Fibroblast of lung (primary cell): ENCODE measurements at regions not wholly inside any gene's neighbourhood (a gene's known extent, or its start where the extent isn't known, plus 50 kb on each side); places are given as distances from the start of the nearest gene placed in this dataset.
"Not testable (repeated sequence)": the region's sequence is repeated elsewhere in the genome, so short reads cannot be mapped to it uniquely, and the experiment has no call there.

Source experiments
- DNase-seq, 2 donors: peaks; one replicate each; pipeline versions ENCODE4 v3.0.0 to v3.0.0-alpha.2; 2010; ENCODE audit warnings: low read depth in 2 of 2
- H2AFZ ChIP-seq: 2 replicates; pipeline ENCODE4 v1.5.1; 2012; ENCODE audit warnings: low read length, control low read depth, inconsistent platforms
- H3K27ac ChIP-seq: 2 replicates; pipeline ENCODE4 v1.5.1; 2011; ENCODE audit warnings: low read length, control low read depth; ENCODE audit not compliant: insufficient read depth
- H3K27me3 ChIP-seq: 2 replicates; pipeline ENCODE4 v1.5.1; 2011; ENCODE audit warnings: mild to moderate bottlenecking, low read length; ENCODE audit not compliant: control insufficient read depth, insufficient read depth
- H3K36me3 ChIP-seq: 2 replicates; pipeline ENCODE4 v1.5.1; 2011; ENCODE audit warnings: low read length; ENCODE audit not compliant: control insufficient read depth, insufficient read depth
- H3K4me1 ChIP-seq: 2 replicates; pipeline ENCODE4 v1.5.1; 2011; ENCODE audit warnings: low read length; ENCODE audit not compliant: control insufficient read depth, insufficient read depth; ENCODE audit errors: extremely low read depth
- H3K4me2 ChIP-seq: 2 replicates; pipeline ENCODE4 v1.5.1; 2011; ENCODE audit warnings: low read length, control low read depth; ENCODE audit not compliant: insufficient read depth; ENCODE audit errors: extremely low read depth
- H3K4me3 ChIP-seq, 4 experiments: fragments of 200-600 bp in 1 of 4; sonication (generic) in 1 of 4; replicated peaks in 1 of 4; 2 replicates each; pipeline ENCODE4 v1.5.1; 2011 to 2016; ENCODE audit warnings: low read length in 4 of 4, low read depth in 3 of 4, mild to moderate bottlenecking in 3 of 4, control low read depth in 2 of 4, inconsistent platforms in 1 of 4, mixed read lengths in 1 of 4; ENCODE audit not compliant: insufficient read depth in 1 of 4; ENCODE audit errors: control extremely low read depth in 1 of 4
- H3K79me2 ChIP-seq: 2 replicates; pipeline ENCODE4 v1.5.1; 2012; ENCODE audit warnings: mild to moderate bottlenecking, low read length, inconsistent platforms; ENCODE audit not compliant: control insufficient read depth, insufficient read depth
- H3K9ac ChIP-seq: 2 replicates; pipeline ENCODE4 v1.5.1; 2011; ENCODE audit warnings: mild to moderate bottlenecking, low read length, control low read depth; ENCODE audit not compliant: insufficient read depth
- H3K9me3 ChIP-seq: 2 replicates; pipeline ENCODE4 v1.5.1; 2012; ENCODE audit warnings: low read depth, low read length; ENCODE audit not compliant: control insufficient read depth, insufficient read depth
- H4K20me1 ChIP-seq: 2 replicates; pipeline ENCODE4 v1.5.1; 2011; ENCODE audit warnings: low read length; ENCODE audit not compliant: control insufficient read depth, insufficient read depth; ENCODE audit errors: extremely low read depth
- CTCF ChIP-seq, 2 donors: IDR thresholded peaks in 1 of 2; conservative IDR thresholded peaks in 1 of 2; 1 replicate in 1 of 2; 2 replicates in 1 of 2; pipeline ENCODE4 v1.5.1; 2011 to 2012; ENCODE audit warnings: low read length in 2 of 2, control low read depth in 1 of 2, inconsistent platforms in 1 of 2, low read depth in 1 of 2, mild to moderate bottlenecking in 1 of 2
- EZH2 ChIP-seq: IDR thresholded peaks from 2 replicates; pipeline ENCODE4 v1.5.1; 2012; ENCODE audit warnings: low read length, control low read depth, mild to moderate bottlenecking; ENCODE audit errors: missing control alignments

DNA sequence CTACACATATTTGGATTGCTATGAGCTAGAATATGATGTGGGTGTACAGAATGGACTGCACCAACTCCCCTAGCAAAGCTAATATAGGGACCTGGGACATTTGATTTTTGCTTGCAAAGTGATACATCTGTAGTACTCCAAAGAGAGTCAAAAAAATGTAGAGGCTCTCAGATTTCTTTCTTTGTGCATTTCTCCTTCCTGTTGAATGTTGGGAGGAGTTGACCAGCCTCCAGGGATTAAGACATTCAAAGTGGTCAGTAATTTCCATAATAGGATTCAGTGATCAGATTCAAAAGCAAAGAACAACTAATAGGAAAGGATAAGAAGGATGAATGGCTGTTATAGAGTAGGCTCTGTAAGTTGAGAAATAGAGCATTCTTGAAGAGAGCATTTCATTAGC, 934.9 kb downstream of the KCNJ2 start:
- Histone ChIP-seq H3K4me2 (no peak overlapping the region), H4K20me1 (no peaks in the 10 kb centered on the region), H3K4me1 (no peaks in the 10 kb centered on the region), H3K36me3 (no peaks in the 10 kb centered on the region), H3K27me3 (no peaks in the 10 kb centered on the region), H3K4me3 (no peak overlapping the region), H3K79me2 (no peaks in the 10 kb centered on the region), H2AFZ (no peak overlapping the region), H3K27ac (no peak overlapping the region), H3K9me3 (no peaks in the 10 kb centered on the region), H3K9ac (no peak overlapping the region)
- DNase-seq = no peak
- TF ChIP-seq EZH2 (no peak), CTCF (conservative IDR thresholded peaks at IDR 0.05 in 1 of 2, IDR thresholded peaks at IDR 0.05 in 1 of 2; ENCODE audit: low read depth in 1 of 2, low read length in 2 of 2) (no peak)

- peak in 1 of 2 donors; percentile 57 for DNase-seq
Measured at GRCh38 chr17:71106056-71106455, 936.7 kb downstream of the KCNJ2 start.

GRCh38 chr17:71107136-71107535, 937.8 kb downstream of the KCNJ2 start:
- Histone ChIP-seq H3K9ac (no peak overlapping the region), H3K4me3 (no peak overlapping the region), H3K4me1 (no peaks in the 10 kb centered on the region), H2AFZ (no peak overlapping the region), H3K9me3 (no peaks in the 10 kb centered on the region), H3K27me3 (no peaks in the 10 kb centered on the region), H4K20me1 (no peaks in the 10 kb centered on the region), H3K4me2 (no peak overlapping the region), H3K27ac (no peak overlapping the region), H3K79me2 (no peaks in the 10 kb centered on the region), H3K36me3 (no peaks in the 10 kb centered on the region)
- no peak for DNase-seq
- TF ChIP-seq EZH2 (no peak), CTCF (conservative IDR thresholded peaks at IDR 0.05 in 1 of 2, IDR thresholded peaks at IDR 0.05 in 1 of 2; ENCODE audit: low read depth in 1 of 2, low read length in 2 of 2) (no peak)

More at GRCh38 chr17:71106056-71106455, 936.7 kb downstream of the KCNJ2 start:
- H3K36me3 ChIP-seq, H3K9ac ChIP-seq, H3K4me1 ChIP-seq, H3K27ac ChIP-seq, H4K20me1 ChIP-seq, H3K4me2 ChIP-seq, H3K27me3 ChIP-seq, H3K4me3 ChIP-seq, H2AFZ ChIP-seq, H3K9me3 ChIP-seq, H3K79me2 ChIP-seq: not testable (repeated sequence)
